OCI-LY1 (cell line): ENCODE measurements at regions not wholly inside any gene's neighbourhood (a gene's known extent, or its start where the extent isn't known, plus 50 kb on each side); places are given as distances from the start of the nearest gene placed in this dataset.

ENCODE experiments used
- CTCF ChIP-seq: fragments of 200-600 bp; sonication (generic), shearing (Covaris generic); IDR thresholded peaks from 2 replicates; pipeline ENCODE4 v1.5.1; 2017; ENCODE audit warnings: mild to moderate bottlenecking, antibody characterized with exemption, low read length, moderate library complexity, mixed read lengths
- EZH2 ChIP-seq: fragments of 200-600 bp; sonication (generic), shearing (Covaris generic); IDR thresholded peaks from 2 replicates; pipeline ENCODE4 v1.8.0; 2017; ENCODE audit warnings: borderline replicate concordance, mixed run types, mild to moderate bottlenecking, antibody characterized with exemption, low read length, moderate library complexity, mixed read lengths

GRCh38 chr16:59045501-59045900, 311.4 kb upstream of the GOT2 start:
- no peak for TF ChIP-seq CTCF
- TF ChIP-seq EZH2 = no peak
